OCI-LY7 (cell line): ENCODE measurements at regions not wholly inside any gene's neighbourhood (a gene's known extent, or its start where the extent isn't known, plus 50 kb on each side); places are given as distances from the start of the nearest gene placed in this dataset.
A peak's percentile ranks its signal among the peaks of the same experiment; 100 is the strongest.

Experiments used
- BruUV-seq: library from RNA; stranded (reverse); fragments of 400-500 nt; replicated peaks from 2 replicates; lab custom pipeline; 2021; lab: Mats Ljungman, UMichigan
- CTCF ChIA-PET: fragments of 300-600 bp; sonication (Branson Sonifier 250); formaldehyde crosslinking; loops from one replicate; lab custom pipeline; 2022; ENCODE audit warnings: antibody characterized with exemption; ENCODE audit not compliant: unreplicated experiment; lab: Charles Lee
- POLR2A ChIA-PET: fragments of 300-600 bp; sonication (Branson Sonifier 250); formaldehyde crosslinking; loops from one replicate; lab custom pipeline; 2022; ENCODE audit warnings: antibody characterized with exemption; lab: Charles Lee
- DNase-seq: peaks from one replicate; pipeline ENCODE4 v3.0.0-alpha.2; 2015; ENCODE audit warnings: low spot score
- H2AFZ ChIP-seq: fragments of 200-600 bp; sonication (generic), shearing (Covaris generic); 2 replicates; pipeline ENCODE4 v1.6.1; 2014; ENCODE audit warnings: mild to moderate bottlenecking, antibody characterized with exemption, low read length, moderate library complexity
- H3K27ac ChIP-seq: fragments of 200-600 bp; sonication (generic); 2 replicates; pipeline ENCODE4 v1.5.1; 2014; ENCODE audit warnings: mixed run types, low read depth, mild to moderate bottlenecking, moderate library complexity, low read length, inconsistent platforms; ENCODE audit not compliant: poor library complexity, severe bottlenecking
- H3K36me3 ChIP-seq: fragments of 200-600 bp; sonication (generic); 2 replicates; pipeline ENCODE4 v1.6.1; 2014; ENCODE audit warnings: mild to moderate bottlenecking, antibody characterized with exemption, low read length, moderate library complexity, mixed read lengths; ENCODE audit not compliant: insufficient read depth
- H3K4me1 ChIP-seq: fragments of 200-600 bp; sonication (generic); 2 replicates; pipeline ENCODE4 v1.5.1; 2014; ENCODE audit warnings: mild to moderate bottlenecking, low read length; ENCODE audit not compliant: insufficient read depth, poor library complexity, severe bottlenecking
- H3K4me2 ChIP-seq: fragments of 200-600 bp; sonication (generic); 2 replicates; pipeline ENCODE4 v1.6.1; 2014; ENCODE audit warnings: mild to moderate bottlenecking, low read length
- H3K4me3 ChIP-seq: fragments of 200-600 bp; sonication (generic); 2 replicates; pipeline ENCODE4 v1.5.1; 2014; ENCODE audit warnings: mild to moderate bottlenecking, low read depth, low read length; ENCODE audit not compliant: poor library complexity, severe bottlenecking
- H3K79me2 ChIP-seq: fragments of 200-600 bp; sonication (generic); 2 replicates; pipeline ENCODE4 v1.6.1; 2016; ENCODE audit warnings: low read depth, mild to moderate bottlenecking, low read length, moderate library complexity, mixed read lengths; ENCODE audit not compliant: insufficient read depth
- H3K9me2 ChIP-seq: fragments of 200-600 bp; sonication (generic); 2 replicates; pipeline ENCODE4 v1.6.1; 2016; ENCODE audit warnings: mild to moderate bottlenecking, low read length, mixed read lengths; ENCODE audit not compliant: insufficient read depth
- H3K9me3 ChIP-seq: fragments of 200-600 bp; sonication (generic); 2 replicates; pipeline ENCODE4 v1.6.1; 2014; ENCODE audit warnings: mild to moderate bottlenecking, mixed run types, low read length, mixed read lengths
- H4K20me1 ChIP-seq: fragments of 200-600 bp; sonication (generic); 2 replicates; pipeline ENCODE4 v1.6.1; 2014; ENCODE audit warnings: mild to moderate bottlenecking, antibody characterized with exemption, low read length, moderate library complexity, mixed read lengths; ENCODE audit not compliant: insufficient read depth
- CTCF ChIP-seq: fragments of 200-600 bp; sonication (generic); conservative IDR thresholded peaks from 2 replicates; pipeline ENCODE4 v1.5.1; 2014; ENCODE audit warnings: mild to moderate bottlenecking, antibody characterized with exemption, low read length, moderate library complexity, mixed read lengths
- EZH2phosphoT487 ChIP-seq: fragments of 200-600 bp; sonication (generic); IDR thresholded peaks from 2 replicates; pipeline ENCODE4 v1.6.1; 2018; ENCODE audit warnings: low read depth, borderline replicate concordance, mild to moderate bottlenecking, mixed run types, antibody characterized with exemption, low read length, moderate library complexity, mixed read lengths
- intact Hi-C: fragments of 100-400 bp; cut with micrococcal nuclease; formaldehyde crosslinking; loops from one replicate; pipeline ENCODE4 v1.10.0; 2022; ENCODE audit not compliant: unreplicated experiment

DNA sequence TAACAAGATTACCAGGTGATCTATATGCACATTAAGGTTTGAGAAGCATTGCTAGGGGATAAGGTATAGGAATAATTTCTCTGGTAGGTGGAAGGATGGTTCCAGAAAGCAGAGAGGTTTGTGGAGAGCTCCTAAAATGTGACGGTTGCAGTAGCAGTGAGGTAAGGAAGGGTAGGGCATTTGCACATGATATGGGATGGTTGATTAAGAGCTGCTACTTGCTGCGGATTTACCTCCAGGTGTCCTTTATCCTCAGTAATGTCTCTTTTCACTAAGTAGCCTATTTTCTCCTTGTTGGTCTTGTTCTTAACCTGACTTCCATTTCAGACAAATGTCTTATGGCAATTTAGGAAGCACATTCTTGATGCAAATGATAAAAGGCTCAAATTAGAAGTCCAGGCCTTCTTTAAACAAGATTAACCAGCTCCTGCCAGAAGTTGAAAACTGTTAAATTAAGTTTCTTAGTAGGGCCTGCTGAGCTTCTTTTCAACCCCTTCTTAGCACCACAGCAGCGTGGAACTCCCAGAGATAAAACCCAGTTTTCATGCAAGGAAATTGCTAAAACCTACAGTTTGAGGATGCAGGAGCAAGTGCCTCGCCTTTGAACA lies 231.1 kb upstream of the GADL1 start:
- no peaks in the 10 kb centered on the region for H3K9me2 ChIP-seq
- H3K4me3 ChIP-seq, result no peak overlapping the region
- H3K4me1 ChIP-seq, result no peaks in the 10 kb centered on the region
- no peak for DNase-seq
- TF ChIP-seq CTCF, result no peak
- TF ChIP-seq EZH2phosphoT487, result no peak
- H3K27ac ChIP-seq, result no peak overlapping the region
- H4K20me1 ChIP-seq, result no peaks in the 10 kb centered on the region
- POLR2A ChIA-PET, result interaction anchor here (0.6 to 2.5 kb wide), 3 partner anchors 9 to 383 kb away, joined by 3 to 5 read pairs (median 4); no protein-coding TSS in a partner anchor
- H2AFZ ChIP-seq, result no peak overlapping the region
- no peaks in the 10 kb centered on the region for H3K36me3 ChIP-seq
- intact Hi-C loops, result no loop called here
- H3K4me2 ChIP-seq, result no peak overlapping the region
- H3K9me3 ChIP-seq, result peaks cover 8% of the 10 kb centered on the region; the same call in 1 of the 2 replicates
- CTCF ChIA-PET, result no interaction called here
- H3K79me2 ChIP-seq, result no peaks in the 10 kb centered on the region
- no TSS peak for BruUV-seq

DNA sequence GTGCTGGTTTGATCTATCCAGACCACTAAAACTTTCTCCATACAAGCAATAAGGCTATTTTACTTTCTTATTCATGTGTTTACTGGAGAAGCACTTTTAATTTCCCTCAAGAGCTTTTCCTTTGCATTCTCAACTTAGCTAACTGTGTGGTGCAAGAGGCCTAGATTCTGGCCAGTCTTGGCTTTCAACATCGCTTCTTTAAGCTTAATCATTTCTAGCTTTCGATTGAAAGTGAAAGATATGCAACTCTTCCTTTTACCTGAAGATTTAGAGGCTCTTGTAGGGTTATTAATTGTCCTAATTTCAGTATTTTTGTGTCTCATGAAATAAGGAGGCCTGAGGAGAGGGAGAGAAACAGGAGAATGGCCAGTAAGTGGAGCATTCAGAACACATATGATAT lies 234.8 kb upstream of the GADL1 start:
- no peak overlapping the region for H3K4me3 ChIP-seq
- no peak overlapping the region for H3K27ac ChIP-seq
- H3K36me3 ChIP-seq, result no peaks in the 10 kb centered on the region
- H3K9me2 ChIP-seq, result no peaks in the 10 kb centered on the region
- H3K4me2 ChIP-seq, result no peak overlapping the region
- CTCF ChIA-PET, result no interaction called here
- TF ChIP-seq EZH2phosphoT487 (no peak), CTCF (no peak)
- H3K9me3 ChIP-seq, result 0 out of 2 replicates have a peak, but pooled peaks cover 8% of the 10 kb centered on the region
- 0 out of 2 replicates have a peak overlapping the region, but pooled peaks have one; percentile 8 for H2AFZ ChIP-seq
- no TSS peak for BruUV-seq
- H3K79me2 ChIP-seq, result no peaks in the 10 kb centered on the region
- DNase-seq, result no peak
- POLR2A ChIA-PET, result interaction anchor here (0.6 to 1.7 kb wide), 6 partner anchors 9 to 847 kb away, joined by 3 to 6 read pairs (median 3); no protein-coding TSS in a partner anchor
- H3K4me1 ChIP-seq, result no peaks in the 10 kb centered on the region
- H4K20me1 ChIP-seq, result no peaks in the 10 kb centered on the region
- intact Hi-C loops, result no loop called here

DNA sequence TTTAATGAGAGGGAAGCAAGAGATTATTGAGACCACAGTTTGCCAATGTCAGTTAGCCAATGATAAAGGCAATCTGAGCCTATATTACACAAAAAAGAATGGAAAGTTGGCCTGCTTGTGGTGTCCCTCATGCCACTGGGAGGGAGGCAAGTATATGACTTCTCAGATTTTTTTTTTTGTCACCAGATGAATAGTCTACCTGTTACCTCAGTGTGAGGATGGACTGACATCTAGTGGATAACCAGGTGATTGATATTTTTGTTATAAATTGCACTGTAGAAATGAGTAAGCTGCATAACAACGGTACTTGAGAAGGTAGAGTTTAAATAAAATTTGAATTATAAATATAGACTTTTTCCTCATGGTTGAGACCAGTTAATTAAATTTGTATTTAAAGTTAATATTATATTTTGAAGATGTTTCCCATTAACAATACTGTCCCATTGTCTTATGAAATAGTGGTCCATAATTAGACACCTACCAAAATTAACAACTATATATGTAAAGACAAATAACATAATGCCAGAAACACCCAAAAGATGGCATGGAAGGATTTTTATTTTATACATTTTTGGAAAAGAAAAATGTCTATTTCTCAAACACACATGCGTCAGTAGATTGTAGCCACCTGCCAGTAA lies 237.8 kb upstream of the GADL1 start:
- Histone ChIP-seq H3K9me3 (no peaks in the 10 kb centered on the region), H3K4me3 (no peak overlapping the region), H3K27ac (no peak overlapping the region), H4K20me1 (no peaks in the 10 kb centered on the region), H3K79me2 (no peaks in the 10 kb centered on the region), H3K4me1 (no peaks in the 10 kb centered on the region), H3K9me2 (no peaks in the 10 kb centered on the region), H3K36me3 (no peaks in the 10 kb centered on the region), H3K4me2 (no peak overlapping the region), H2AFZ (no peak overlapping the region)
- TF ChIP-seq EZH2phosphoT487, result no peak
- peak; percentile 83 for TF ChIP-seq CTCF
- peak; percentile 54 for DNase-seq
- no TSS peak for BruUV-seq
- ChIA-PET CTCF (no interaction called here), POLR2A (interaction anchor here (0.6 kb wide), 1 partner anchor 232 kb away, joined by 3 read pairs; no protein-coding TSS in a partner anchor)
- intact Hi-C loops, result loop anchor here (2.0 to 5.0 kb wide), 2 partner anchors 361 to 1090 kb away; no protein-coding TSS in a partner anchor
